OCI-LY3 (cell line): ENCODE measurements at regions not wholly inside any gene's neighbourhood (a gene's known extent, or its start where the extent isn't known, plus 50 kb on each side); places are given as distances from the start of the nearest gene placed in this dataset.

ENCODE experiments used
- H2AFZ ChIP-seq: fragments of 200-600, 300-600 bp; shearing (Covaris generic); 2 replicates; pipeline ENCODE4 v1.6.0; 2014; ENCODE audit warnings: antibody characterized with exemption, low read depth, low read length
- H3K27ac ChIP-seq: fragments of 200-600, 300-600 bp; sonication (generic); 2 replicates; pipeline ENCODE4 v1.5.1; 2014; ENCODE audit warnings: mild to moderate bottlenecking, low read length, moderate library complexity, mixed read lengths
- H3K27me3 ChIP-seq: fragments of 200-600, 300-600 bp; sonication (generic); 2 replicates; pipeline ENCODE4 v1.6.1; 2014; ENCODE audit warnings: low read depth, low read length, mixed read lengths
- H3K36me3 ChIP-seq: fragments of 200-600, 300-600 bp; sonication (generic); replicated peaks from 2 replicates; pipeline ENCODE3; 2014; ENCODE audit warnings: low read depth, low read length, mixed read lengths
- H3K4me1 ChIP-seq: fragments of 300-600, 200-600 bp; sonication (generic); 2 replicates; pipeline ENCODE4 v1.6.1; 2014; ENCODE audit warnings: low read length, mixed read lengths
- H3K4me2 ChIP-seq: fragments of 200-600, 300-600 bp; sonication (generic); 2 replicates; pipeline ENCODE4 v1.6.1; 2014; ENCODE audit warnings: low read length, mixed read lengths
- H3K4me3 ChIP-seq: fragments of 300-600, 200-600 bp; sonication (generic); 2 replicates; pipeline ENCODE4 v1.5.1; 2014; ENCODE audit warnings: antibody characterized with exemption, mild to moderate bottlenecking, low read length, moderate library complexity
- H3K79me2 ChIP-seq: fragments of 300-600, 200-600 bp; shearing (Covaris generic); 2 replicates; pipeline ENCODE4 v1.6.1; 2014; ENCODE audit warnings: mild to moderate bottlenecking, low read length, mixed read lengths
- H3K9ac ChIP-seq: fragments of 300-600, 200-600 bp; shearing (Covaris generic); 2 replicates; pipeline ENCODE4 v1.6.0; 2014; ENCODE audit warnings: mild to moderate bottlenecking, low read length, moderate library complexity
- H3K9me3 ChIP-seq: fragments of 200-600, 300-600 bp; shearing (Covaris generic); 2 replicates; pipeline ENCODE4 v1.6.1; 2014; ENCODE audit warnings: low read length, mixed read lengths; ENCODE audit not compliant: insufficient read depth
- H4K20me1 ChIP-seq: fragments of 200-600, 300-600 bp; sonication (generic); 2 replicates; pipeline ENCODE4 v1.6.1; 2016; ENCODE audit warnings: low read length, mixed read lengths; ENCODE audit not compliant: insufficient read depth
- EZH2phosphoT487 ChIP-seq: fragments of 200-600 bp; shearing (Covaris generic); IDR thresholded peaks from 2 replicates; pipeline ENCODE4 v1.6.1; 2018; ENCODE audit warnings: antibody characterized with exemption, mixed run types, low read depth
- TF ChIP-seq, protein P1 (sequence below): fragments of 200-600, 300-600 bp; sonication (generic); IDR thresholded peaks from 2 replicates; pipeline ENCODE4 v1.5.1; 2014; ENCODE audit warnings: antibody characterized with exemption, low read length, low read depth

DNA sequence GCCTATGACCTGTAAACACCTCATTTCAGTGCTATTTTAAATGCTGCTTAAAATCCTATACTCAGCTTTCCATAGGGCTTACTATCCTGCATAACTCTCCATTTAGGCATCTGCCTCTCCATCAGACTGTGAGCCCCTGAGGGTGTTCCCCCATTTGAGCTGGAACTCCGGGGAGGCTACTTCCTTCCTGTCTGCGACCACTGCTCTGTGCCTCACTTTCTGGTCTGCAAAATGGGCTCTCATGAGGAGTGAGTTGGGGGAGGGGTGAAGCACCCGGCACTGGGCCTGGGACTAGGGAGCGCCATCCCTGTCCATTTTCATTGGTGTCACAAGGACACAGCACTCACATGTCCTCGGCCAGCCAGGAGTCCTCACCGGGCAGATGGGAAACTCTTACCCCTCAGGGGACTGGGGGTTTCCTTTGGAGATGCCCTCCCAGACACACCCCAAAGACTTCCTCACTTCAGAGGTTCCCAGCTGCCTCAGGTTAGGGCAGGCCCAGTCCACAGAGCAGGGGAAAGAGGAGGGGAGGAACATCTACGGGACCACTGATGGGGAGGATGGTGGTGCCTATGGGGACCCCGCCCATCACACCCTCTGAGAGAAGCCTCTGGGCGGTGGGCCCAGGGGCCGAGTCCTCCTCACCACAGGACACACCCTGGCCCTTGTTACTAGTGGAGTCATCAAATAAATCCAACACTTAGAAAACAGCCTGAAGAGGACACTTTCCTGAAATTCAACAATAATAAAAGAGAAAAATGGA lies 134.9 kb downstream of the MATN1 start:
- H3K79me2 ChIP-seq = no peaks in the 10 kb centered on the region
- H3K9ac ChIP-seq = no peak overlapping the region
- H3K27ac ChIP-seq = no peak overlapping the region
- no peak overlapping the region for H2AFZ ChIP-seq
- H3K9me3 ChIP-seq = no peaks in the 10 kb centered on the region
- no peaks in the 10 kb centered on the region for H4K20me1 ChIP-seq
- H3K4me3 ChIP-seq = no peak overlapping the region
- H3K36me3 ChIP-seq = no peaks in the 10 kb centered on the region
- H3K4me2 ChIP-seq = no peak overlapping the region
- H3K27me3 ChIP-seq = peaks cover 12% of the 10 kb centered on the region; the same call in 1 of the 2 replicates
- TF ChIP-seq, protein P1, sequence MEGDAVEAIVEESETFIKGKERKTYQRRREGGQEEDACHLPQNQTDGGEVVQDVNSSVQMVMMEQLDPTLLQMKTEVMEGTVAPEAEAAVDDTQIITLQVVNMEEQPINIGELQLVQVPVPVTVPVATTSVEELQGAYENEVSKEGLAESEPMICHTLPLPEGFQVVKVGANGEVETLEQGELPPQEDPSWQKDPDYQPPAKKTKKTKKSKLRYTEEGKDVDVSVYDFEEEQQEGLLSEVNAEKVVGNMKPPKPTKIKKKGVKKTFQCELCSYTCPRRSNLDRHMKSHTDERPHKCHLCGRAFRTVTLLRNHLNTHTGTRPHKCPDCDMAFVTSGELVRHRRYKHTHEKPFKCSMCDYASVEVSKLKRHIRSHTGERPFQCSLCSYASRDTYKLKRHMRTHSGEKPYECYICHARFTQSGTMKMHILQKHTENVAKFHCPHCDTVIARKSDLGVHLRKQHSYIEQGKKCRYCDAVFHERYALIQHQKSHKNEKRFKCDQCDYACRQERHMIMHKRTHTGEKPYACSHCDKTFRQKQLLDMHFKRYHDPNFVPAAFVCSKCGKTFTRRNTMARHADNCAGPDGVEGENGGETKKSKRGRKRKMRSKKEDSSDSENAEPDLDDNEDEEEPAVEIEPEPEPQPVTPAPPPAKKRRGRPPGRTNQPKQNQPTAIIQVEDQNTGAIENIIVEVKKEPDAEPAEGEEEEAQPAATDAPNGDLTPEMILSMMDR = no peak
- no peak for TF ChIP-seq EZH2phosphoT487
- H3K4me1 ChIP-seq = no peaks in the 10 kb centered on the region

DNA sequence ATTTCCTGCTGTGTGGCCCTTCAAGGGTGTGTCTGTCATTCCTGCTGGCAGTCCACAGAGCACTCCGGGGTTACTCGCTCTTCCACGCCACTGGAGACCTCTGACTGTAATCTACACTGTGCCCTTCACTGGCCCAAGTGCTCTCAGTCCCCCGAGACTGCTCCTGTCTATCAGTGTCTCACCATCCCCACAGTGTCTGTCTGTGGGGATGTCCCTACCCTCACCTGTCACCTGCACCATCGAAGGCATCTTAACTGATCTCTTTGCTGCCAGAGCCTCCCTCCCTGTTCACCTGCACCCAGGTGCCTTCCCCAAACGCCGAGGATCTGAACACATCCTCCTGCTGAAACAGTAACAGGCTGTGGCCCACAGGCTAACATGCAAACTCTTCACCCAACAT lies 136.7 kb downstream of the MATN1 start:
- Histone ChIP-seq H3K4me3 (no peak overlapping the region), H3K36me3 (no peaks in the 10 kb centered on the region), H3K4me2 (no peak overlapping the region), H3K27ac (no peak overlapping the region), H3K4me1 (no peaks in the 10 kb centered on the region), H4K20me1 (no peaks in the 10 kb centered on the region), H3K27me3 (peaks cover 3% of the 10 kb centered on the region; the same call in 1 of the 2 replicates), H3K79me2 (no peaks in the 10 kb centered on the region), H3K9ac (no peak overlapping the region), H2AFZ (no peak overlapping the region), H3K9me3 (no peaks in the 10 kb centered on the region)
- TF ChIP-seq, protein P1 = no peak
- no peak for TF ChIP-seq EZH2phosphoT487

DNA sequence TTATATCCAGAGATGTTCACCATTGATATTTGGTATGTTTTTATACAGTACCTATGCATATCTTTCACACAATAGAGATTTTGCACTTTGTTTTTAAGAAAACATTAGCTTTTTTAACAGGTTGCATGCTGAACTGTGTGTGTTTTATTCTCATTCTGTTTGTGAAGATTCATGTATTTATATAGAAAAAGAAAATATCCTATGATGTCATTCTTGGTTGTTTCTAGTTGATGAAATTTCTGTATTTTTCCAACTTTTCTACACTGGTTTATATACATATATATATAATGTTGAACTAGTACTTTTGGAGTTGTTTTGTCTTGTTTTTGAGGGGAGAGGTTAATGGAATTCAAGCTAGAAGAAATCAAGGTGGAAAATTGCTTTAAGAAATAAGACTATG lies 143.8 kb downstream of the MATN1 start:
- H3K9ac ChIP-seq = no peak overlapping the region
- no peak overlapping the region for H3K27ac ChIP-seq
- no peaks in the 10 kb centered on the region for H3K79me2 ChIP-seq
- no peak overlapping the region for H3K4me3 ChIP-seq
- no peak overlapping the region for H2AFZ ChIP-seq
- H3K36me3 ChIP-seq = no peaks in the 10 kb centered on the region
- no peaks in the 10 kb centered on the region for H3K9me3 ChIP-seq
- no peaks in the 10 kb centered on the region for H4K20me1 ChIP-seq
- no peaks in the 10 kb centered on the region for H3K27me3 ChIP-seq
- TF ChIP-seq, protein P1 = no peak
- TF ChIP-seq EZH2phosphoT487 = no peak
- no peak overlapping the region for H3K4me2 ChIP-seq
- H3K4me1 ChIP-seq = no peaks in the 10 kb centered on the region

DNA sequence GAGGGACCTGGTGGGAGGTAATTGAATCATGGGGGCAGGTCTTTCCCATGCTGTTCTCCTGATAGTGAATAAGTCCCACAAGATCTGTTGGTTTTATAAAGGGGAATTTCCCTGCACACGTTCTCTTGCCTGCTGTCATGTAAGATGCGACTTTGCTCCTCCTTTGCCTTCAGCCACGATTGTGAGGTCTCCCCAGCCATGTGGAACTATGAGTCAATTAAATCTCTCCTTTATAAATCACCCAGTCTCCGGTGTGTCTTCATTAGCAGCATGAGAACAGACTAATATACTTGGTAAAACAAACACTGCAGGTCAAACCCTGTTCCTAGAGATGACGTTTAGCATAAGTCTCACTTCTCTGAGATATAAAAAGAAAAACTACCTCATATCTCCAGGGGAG lies 148.3 kb downstream of the MATN1 start:
- Histone ChIP-seq H2AFZ (no peak overlapping the region), H3K4me3 (no peak overlapping the region), H3K36me3 (no peaks in the 10 kb centered on the region), H3K27me3 (no peaks in the 10 kb centered on the region), H3K79me2 (no peaks in the 10 kb centered on the region), H3K9ac (no peak overlapping the region), H3K9me3 (no peaks in the 10 kb centered on the region), H3K4me2 (no peak overlapping the region), H4K20me1 (no peaks in the 10 kb centered on the region), H3K27ac (no peak overlapping the region), H3K4me1 (no peaks in the 10 kb centered on the region)
- TF ChIP-seq, protein P1 = no peak
- no peak for TF ChIP-seq EZH2phosphoT487
